HCT116 (cell line): ENCODE measurements at regions not wholly inside any gene's neighbourhood (a gene's known extent, or its start where the extent isn't known, plus 50 kb on each side); places are given as distances from the start of the nearest gene placed in this dataset.

Experiments
- CEBPB ChIP-seq: IDR thresholded peaks from 2 replicates; pipeline ENCODE4 v1.6.1; 2012; ENCODE audit warnings: low read depth
- EZH2 ChIP-seq: fragments of 200-600 bp; sonication (generic); IDR thresholded peaks from 2 replicates; pipeline ENCODE4 v1.6.1; 2017; ENCODE audit warnings: antibody characterized with exemption, mixed run types
- MAX ChIP-seq: IDR thresholded peaks from 2 replicates; pipeline ENCODE4 v1.6.1; 2012
- POLR2A ChIP-seq: IDR thresholded peaks from 2 replicates; pipeline ENCODE4 v1.7.0; 2011; ENCODE audit warnings: borderline replicate concordance; ENCODE audit not compliant: insufficient read depth, insufficient read length; ENCODE audit errors: extremely low read depth
- POLR2AphosphoS5 ChIP-seq: IDR thresholded peaks from 2 replicates; pipeline ENCODE4 v1.6.1; 2011; ENCODE audit warnings: mild to moderate bottlenecking, low read depth, low read length, moderate library complexity
- RAD21 ChIP-seq: IDR thresholded peaks from 2 replicates; pipeline ENCODE4 v1.6.1; 2012; ENCODE audit warnings: low read depth, mild to moderate bottlenecking
- ZFX ChIP-seq: fragments of 450-650 bp; IDR thresholded peaks from 2 replicates; pipeline ENCODE4 v1.6.1; 2017
- TF ChIP-seq, protein P1 (sequence below), 3 experiments: fragments of 200-600 bp in 1 of 3; sonication (generic) in 1 of 3; IDR thresholded peaks in 2 of 3; conservative IDR thresholded peaks in 1 of 3; 2 replicates each; pipeline ENCODE4 v1.5.1; 2012 to 2017; ENCODE audit warnings: low read depth in 2 of 3, low read length in 2 of 3, antibody characterized with exemption in 1 of 3, borderline replicate concordance in 1 of 3, control low read depth in 1 of 3, mild to moderate bottlenecking in 1 of 3, mixed read lengths in 1 of 3, mixed run types in 1 of 3, moderate library complexity in 1 of 3; ENCODE audit not compliant: insufficient read depth in 1 of 3
- TF ChIP-seq, protein P2 (sequence below): IDR thresholded peaks from 2 replicates; pipeline ENCODE4 v1.6.1; 2012; ENCODE audit warnings: low read depth

DNA sequence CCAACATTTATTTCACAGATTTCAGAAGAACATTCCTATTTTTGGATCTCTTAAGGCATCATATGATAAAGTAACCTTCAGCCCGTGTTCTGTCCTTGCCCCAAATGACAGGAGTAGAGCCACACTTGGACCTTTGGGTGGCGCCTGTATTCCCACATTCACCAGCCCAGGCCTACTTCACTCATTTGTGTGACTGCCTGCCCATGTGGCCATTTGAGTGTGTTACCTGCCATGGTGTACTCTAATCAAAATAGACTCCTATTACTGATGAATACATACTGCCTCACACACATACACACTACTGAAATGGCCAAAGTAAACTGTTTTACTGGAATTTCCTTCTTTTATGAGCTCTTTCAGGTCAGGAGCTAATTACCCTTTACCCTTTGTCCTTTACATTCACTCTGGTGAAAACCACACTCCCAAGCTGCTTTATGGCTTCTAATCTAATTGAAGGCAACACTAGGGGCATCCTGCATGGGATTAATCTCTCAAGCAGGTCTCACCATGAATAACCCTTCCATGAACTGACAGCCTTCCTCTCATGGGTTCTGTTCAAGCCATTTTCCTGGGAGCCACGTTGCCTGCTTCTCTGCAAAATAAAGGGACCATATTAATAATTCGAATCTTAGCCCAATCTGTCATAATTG is 271.0 kb upstream of the GALNT5 start:
- TF ChIP-seq RAD21 (peak; percentile 35), POLR2A (no peak), POLR2AphosphoS5 (no peak), ZFX (no peak), EZH2 (no peak), MAX (peak; percentile 39; the same call in 1 of the 2 replicates), CEBPB (no peak)
- TF ChIP-seq, protein P1, sequence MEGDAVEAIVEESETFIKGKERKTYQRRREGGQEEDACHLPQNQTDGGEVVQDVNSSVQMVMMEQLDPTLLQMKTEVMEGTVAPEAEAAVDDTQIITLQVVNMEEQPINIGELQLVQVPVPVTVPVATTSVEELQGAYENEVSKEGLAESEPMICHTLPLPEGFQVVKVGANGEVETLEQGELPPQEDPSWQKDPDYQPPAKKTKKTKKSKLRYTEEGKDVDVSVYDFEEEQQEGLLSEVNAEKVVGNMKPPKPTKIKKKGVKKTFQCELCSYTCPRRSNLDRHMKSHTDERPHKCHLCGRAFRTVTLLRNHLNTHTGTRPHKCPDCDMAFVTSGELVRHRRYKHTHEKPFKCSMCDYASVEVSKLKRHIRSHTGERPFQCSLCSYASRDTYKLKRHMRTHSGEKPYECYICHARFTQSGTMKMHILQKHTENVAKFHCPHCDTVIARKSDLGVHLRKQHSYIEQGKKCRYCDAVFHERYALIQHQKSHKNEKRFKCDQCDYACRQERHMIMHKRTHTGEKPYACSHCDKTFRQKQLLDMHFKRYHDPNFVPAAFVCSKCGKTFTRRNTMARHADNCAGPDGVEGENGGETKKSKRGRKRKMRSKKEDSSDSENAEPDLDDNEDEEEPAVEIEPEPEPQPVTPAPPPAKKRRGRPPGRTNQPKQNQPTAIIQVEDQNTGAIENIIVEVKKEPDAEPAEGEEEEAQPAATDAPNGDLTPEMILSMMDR (IDR thresholded peaks at IDR 0.05 in 2 of 3, conservative IDR thresholded peaks at IDR 0.05 in 1 of 3; ENCODE audit: borderline replicate concordance in 1 of 3, insufficient read depth in 1 of 3, low read depth in 2 of 3, low read length in 2 of 3), result peak; percentile 22 to 32 (median 26); a peak in 3 of 6 replicates
- TF ChIP-seq, protein P2, sequence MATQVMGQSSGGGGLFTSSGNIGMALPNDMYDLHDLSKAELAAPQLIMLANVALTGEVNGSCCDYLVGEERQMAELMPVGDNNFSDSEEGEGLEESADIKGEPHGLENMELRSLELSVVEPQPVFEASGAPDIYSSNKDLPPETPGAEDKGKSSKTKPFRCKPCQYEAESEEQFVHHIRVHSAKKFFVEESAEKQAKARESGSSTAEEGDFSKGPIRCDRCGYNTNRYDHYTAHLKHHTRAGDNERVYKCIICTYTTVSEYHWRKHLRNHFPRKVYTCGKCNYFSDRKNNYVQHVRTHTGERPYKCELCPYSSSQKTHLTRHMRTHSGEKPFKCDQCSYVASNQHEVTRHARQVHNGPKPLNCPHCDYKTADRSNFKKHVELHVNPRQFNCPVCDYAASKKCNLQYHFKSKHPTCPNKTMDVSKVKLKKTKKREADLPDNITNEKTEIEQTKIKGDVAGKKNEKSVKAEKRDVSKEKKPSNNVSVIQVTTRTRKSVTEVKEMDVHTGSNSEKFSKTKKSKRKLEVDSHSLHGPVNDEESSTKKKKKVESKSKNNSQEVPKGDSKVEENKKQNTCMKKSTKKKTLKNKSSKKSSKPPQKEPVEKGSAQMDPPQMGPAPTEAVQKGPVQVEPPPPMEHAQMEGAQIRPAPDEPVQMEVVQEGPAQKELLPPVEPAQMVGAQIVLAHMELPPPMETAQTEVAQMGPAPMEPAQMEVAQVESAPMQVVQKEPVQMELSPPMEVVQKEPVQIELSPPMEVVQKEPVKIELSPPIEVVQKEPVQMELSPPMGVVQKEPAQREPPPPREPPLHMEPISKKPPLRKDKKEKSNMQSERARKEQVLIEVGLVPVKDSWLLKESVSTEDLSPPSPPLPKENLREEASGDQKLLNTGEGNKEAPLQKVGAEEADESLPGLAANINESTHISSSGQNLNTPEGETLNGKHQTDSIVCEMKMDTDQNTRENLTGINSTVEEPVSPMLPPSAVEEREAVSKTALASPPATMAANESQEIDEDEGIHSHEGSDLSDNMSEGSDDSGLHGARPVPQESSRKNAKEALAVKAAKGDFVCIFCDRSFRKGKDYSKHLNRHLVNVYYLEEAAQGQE, result no peak
